Endothelial cell of umbilical vein (primary cell): ENCODE measurements at regions not wholly inside any gene's neighbourhood (a gene's known extent, or its start where the extent isn't known, plus 50 kb on each side); places are given as distances from the start of the nearest gene placed in this dataset.

ENCODE experiments used
- BruUV-seq: library from RNA; stranded (reverse); fragments of 400-500 nt; replicated peaks from 2 replicates; lab custom pipeline; 2021; lab: Mats Ljungman, UMichigan
- CTCF ChIA-PET: fragments of 300-600, 350-600 bp; sonication (Branson Sonifier 250); formaldehyde crosslinking; loops from one replicate; lab custom pipeline; 2021; ENCODE audit warnings: antibody characterized with exemption, inconsistent platforms; lab: Charles Lee
- POLR2A ChIA-PET: fragments of 300-600, 350-600 bp; sonication (Branson Sonifier 250); formaldehyde crosslinking; loops from one replicate; lab custom pipeline; 2021; ENCODE audit warnings: antibody characterized with exemption, inconsistent platforms; lab: Charles Lee
- DNase-seq: peaks from one replicate; pipeline ENCODE4 v3.0.0-alpha.2; 2011; ENCODE audit warnings: low read depth, low spot score
- FAIRE-seq: peaks from 2 replicates; lab custom pipeline; 2011; peaks lifted over from hg19 to GRCh38; lab: Jason Lieb, UNC
- H2AFZ ChIP-seq: 2 replicates; pipeline ENCODE4 v1.6.0; 2012; ENCODE audit warnings: low read depth, low read length, control low read depth, inconsistent platforms
- H3K27ac ChIP-seq: 2 replicates; pipeline ENCODE4 v1.5.1; 2011; ENCODE audit warnings: low read depth, mild to moderate bottlenecking, control low read depth, low read length, moderate library complexity; ENCODE audit not compliant: insufficient read depth
- H3K27me3 ChIP-seq, 2 experiments: 2 replicates each; pipeline versions ENCODE4 v1.6.0 to v1.6.1; 2011; ENCODE audit warnings: low read length in 2 of 2, mixed read lengths in 1 of 2; ENCODE audit not compliant: control insufficient read depth in 2 of 2, insufficient read depth in 2 of 2
- H3K36me3 ChIP-seq, 2 experiments: 2 replicates in 1 of 2; 3 replicates in 1 of 2; pipeline ENCODE4 v1.5.1; 2011; ENCODE audit warnings: low read length in 2 of 2, mild to moderate bottlenecking in 1 of 2, moderate library complexity in 1 of 2; ENCODE audit not compliant: control insufficient read depth in 2 of 2, insufficient read depth in 2 of 2; ENCODE audit errors: extremely low read depth in 1 of 2
- H3K4me1 ChIP-seq: 3 replicates; pipeline ENCODE4 v1.5.1; 2011; ENCODE audit warnings: mild to moderate bottlenecking, low read length; ENCODE audit not compliant: control insufficient read depth, insufficient read depth; ENCODE audit errors: extremely low read depth
- H3K4me2 ChIP-seq: 2 replicates; pipeline ENCODE4 v1.6.1; 2011; ENCODE audit warnings: low read length, control low read depth, mixed read lengths; ENCODE audit not compliant: insufficient read depth
- H3K4me3 ChIP-seq, 3 experiments: fragments of 200-600 bp in 1 of 3; sonication (generic), shearing (Covaris generic) in 1 of 3; replicated peaks in 1 of 3; 2 replicates each; pipeline ENCODE4 v1.5.1; 2011 to 2016; ENCODE audit warnings: control low read depth in 3 of 3, low read length in 3 of 3, mild to moderate bottlenecking in 2 of 3, inconsistent platforms in 1 of 3, low read depth in 1 of 3, moderate library complexity in 1 of 3; ENCODE audit not compliant: insufficient read depth in 1 of 3
- H3K79me2 ChIP-seq: 2 replicates; pipeline ENCODE4 v1.6.0; 2012; ENCODE audit warnings: low read length, inconsistent platforms; ENCODE audit not compliant: control insufficient read depth, insufficient read depth
- H3K9ac ChIP-seq: replicated peaks from 2 replicates; pipeline ENCODE3; 2011; ENCODE audit warnings: low read length, control low read depth; ENCODE audit not compliant: insufficient read depth; ENCODE audit errors: extremely low read depth
- H3K9me1 ChIP-seq: replicated peaks from 3 replicates; pipeline ENCODE4 v1.6.0; 2011; ENCODE audit warnings: mild to moderate bottlenecking, low read length; ENCODE audit not compliant: control insufficient read depth, insufficient read depth; ENCODE audit errors: extremely low read depth
- H3K9me3 ChIP-seq: replicated peaks from 2 replicates; pipeline ENCODE4 v1.5.1; 2012; ENCODE audit warnings: low read length, inconsistent platforms; ENCODE audit not compliant: control insufficient read depth, insufficient read depth
- H4K20me1 ChIP-seq: replicated peaks from 2 replicates; pipeline ENCODE3; 2011; ENCODE audit warnings: mild to moderate bottlenecking, low read length; ENCODE audit not compliant: control insufficient read depth, insufficient read depth; ENCODE audit errors: extremely low read depth
- POLR2A ChIP-seq: IDR thresholded peaks from 2 replicates; pipeline ENCODE4 v1.6.1; 2012; ENCODE audit warnings: low read depth, mild to moderate bottlenecking, control low read depth, low read length
- dilution Hi-C: fragments of 300-500 bp; cut with MboI; formaldehyde crosslinking; loops from one replicate; pipeline ENCODE4 v1.15.0; 2019; ENCODE audit warnings: low sequenced_read_pairs; ENCODE audit not compliant: extremely low pct_ligation_motif_present
- intact Hi-C: fragments of 100-400 bp; cut with micrococcal nuclease; formaldehyde crosslinking; loops from one replicate; pipeline ENCODE4 v1.10.0; 2022
- TF ChIP-seq, protein P1 (sequence below): IDR thresholded peaks from 2 replicates; pipeline ENCODE4 v1.6.1; 2011; ENCODE audit not compliant: insufficient read depth, insufficient read length
- TF ChIP-seq, protein P2 (sequence below), 2 donors: IDR thresholded peaks; 1 replicate in 1 of 2; 2 replicates in 1 of 2; pipeline ENCODE4 v1.5.1; 2011; ENCODE audit warnings: low read length in 2 of 2, mild to moderate bottlenecking in 2 of 2, moderate library complexity in 2 of 2, control low read depth in 1 of 2, inconsistent platforms in 1 of 2, low read depth in 1 of 2; ENCODE audit not compliant: insufficient read depth in 1 of 2; ENCODE audit errors: extremely low read depth in 1 of 2

DNA sequence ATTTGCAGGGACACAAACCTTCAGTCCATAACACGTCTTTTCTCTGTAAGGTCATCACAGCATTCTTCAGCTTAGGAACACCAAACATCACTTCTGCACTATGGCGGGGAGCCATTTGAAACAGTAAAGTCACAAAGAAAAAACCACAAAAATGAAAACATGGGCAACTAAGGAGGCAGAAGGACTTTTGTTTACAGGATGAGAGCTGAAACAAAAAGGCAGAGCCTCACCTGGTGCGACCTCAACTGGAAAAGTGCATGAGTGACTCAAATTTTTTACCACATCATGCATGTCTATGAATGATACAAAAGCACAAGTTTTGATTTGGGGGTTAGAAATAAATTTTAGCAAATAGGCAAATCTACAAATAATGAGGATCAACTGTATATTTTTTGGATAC, 68.2 kb upstream of the TNFAIP3 start:
- Histone ChIP-seq H3K27ac (no peak overlapping the region), H3K9me1 (no peaks in the 10 kb centered on the region), H2AFZ (no peak overlapping the region), H3K4me1 (no peaks in the 10 kb centered on the region), H3K9me3 (no peaks in the 10 kb centered on the region), H4K20me1 (no peaks in the 10 kb centered on the region), H3K4me2 (no peak overlapping the region), H3K36me3 (no peaks in the 10 kb centered on the region), H3K4me3 (no peak overlapping the region), H3K9ac (no peak overlapping the region), H3K79me2 (no peaks in the 10 kb centered on the region), H3K27me3 (no peaks in the 10 kb centered on the region)
- intact Hi-C loops (no loop called here), dilution Hi-C loops (no loop called here)
- CTCF ChIA-PET = interaction anchor here (0.9 to 4.7 kb wide), 20 partner anchors 10 to 208 kb away, joined by 3 to 50 read pairs (median 8); partner anchors contain the start of gene TNFAIP3
- no TSS peak for BruUV-seq
- FAIRE-seq (no peak), DNase-seq (no peak)
- TF ChIP-seq, protein P1, sequence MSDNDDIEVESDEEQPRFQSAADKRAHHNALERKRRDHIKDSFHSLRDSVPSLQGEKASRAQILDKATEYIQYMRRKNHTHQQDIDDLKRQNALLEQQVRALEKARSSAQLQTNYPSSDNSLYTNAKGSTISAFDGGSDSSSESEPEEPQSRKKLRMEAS = no peak
- POLR2A ChIA-PET = no interaction called here

DNA sequence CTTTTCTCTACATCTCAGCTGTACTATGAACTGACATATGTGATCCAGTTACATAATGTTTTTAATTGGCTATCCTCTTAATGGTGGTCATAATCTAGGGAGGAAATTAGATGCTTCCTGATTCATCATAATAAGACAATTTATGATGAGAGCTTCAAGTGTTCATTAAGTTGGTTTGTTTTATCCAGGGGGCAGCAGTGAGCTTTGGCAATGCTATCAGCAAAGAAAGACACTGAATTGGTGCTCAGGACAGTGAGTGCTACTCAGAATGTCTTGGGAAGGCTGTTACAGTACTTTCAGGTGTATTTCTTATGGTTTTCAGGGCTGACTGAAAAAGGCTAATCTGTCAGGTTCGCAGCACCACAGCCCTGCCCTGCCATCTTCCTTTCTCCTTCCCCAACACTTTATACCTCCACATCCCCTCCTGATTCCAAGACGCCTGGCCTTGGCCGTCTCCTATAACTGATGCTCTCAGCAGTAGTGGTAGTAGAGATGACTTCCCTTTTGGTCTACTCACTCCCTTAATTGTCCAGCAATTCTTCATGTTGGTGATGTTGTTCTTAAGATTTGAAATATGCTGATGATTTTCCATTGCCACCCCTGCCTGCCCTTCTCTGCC, 67.0 kb upstream of the TNFAIP3 start:
- no peaks in the 10 kb centered on the region for H3K9me3 ChIP-seq
- CTCF ChIA-PET = interaction anchor here (0.6 to 4.7 kb wide), 47 partner anchors 9 to 316 kb away, joined by 3 to 50 read pairs (median 5); partner anchors contain the start of gene TNFAIP3
- no peak for TF ChIP-seq POLR2A
- TF ChIP-seq, protein P2, sequence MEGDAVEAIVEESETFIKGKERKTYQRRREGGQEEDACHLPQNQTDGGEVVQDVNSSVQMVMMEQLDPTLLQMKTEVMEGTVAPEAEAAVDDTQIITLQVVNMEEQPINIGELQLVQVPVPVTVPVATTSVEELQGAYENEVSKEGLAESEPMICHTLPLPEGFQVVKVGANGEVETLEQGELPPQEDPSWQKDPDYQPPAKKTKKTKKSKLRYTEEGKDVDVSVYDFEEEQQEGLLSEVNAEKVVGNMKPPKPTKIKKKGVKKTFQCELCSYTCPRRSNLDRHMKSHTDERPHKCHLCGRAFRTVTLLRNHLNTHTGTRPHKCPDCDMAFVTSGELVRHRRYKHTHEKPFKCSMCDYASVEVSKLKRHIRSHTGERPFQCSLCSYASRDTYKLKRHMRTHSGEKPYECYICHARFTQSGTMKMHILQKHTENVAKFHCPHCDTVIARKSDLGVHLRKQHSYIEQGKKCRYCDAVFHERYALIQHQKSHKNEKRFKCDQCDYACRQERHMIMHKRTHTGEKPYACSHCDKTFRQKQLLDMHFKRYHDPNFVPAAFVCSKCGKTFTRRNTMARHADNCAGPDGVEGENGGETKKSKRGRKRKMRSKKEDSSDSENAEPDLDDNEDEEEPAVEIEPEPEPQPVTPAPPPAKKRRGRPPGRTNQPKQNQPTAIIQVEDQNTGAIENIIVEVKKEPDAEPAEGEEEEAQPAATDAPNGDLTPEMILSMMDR (IDR thresholded peaks at IDR 0.05; ENCODE audit: extremely low read depth in 1 of 2, insufficient read depth in 1 of 2, low read depth in 1 of 2, low read length in 2 of 2) = peak; percentile 53 to 66
- no TSS peak for BruUV-seq
- H3K79me2 ChIP-seq = no peaks in the 10 kb centered on the region
- H3K27ac ChIP-seq = no peak overlapping the region
- intact Hi-C loops (loop anchor here (1.0 to 5.0 kb wide), 5 partner anchors 67 to 202 kb away; partner anchors contain the start of gene TNFAIP3), dilution Hi-C loops (no loop called here)
- no peak overlapping the region for H3K9ac ChIP-seq
- H2AFZ ChIP-seq = no peak overlapping the region
- H3K36me3 ChIP-seq = no peaks in the 10 kb centered on the region
- H3K4me1 ChIP-seq = no peaks in the 10 kb centered on the region
- H4K20me1 ChIP-seq = no peaks in the 10 kb centered on the region
- H3K4me3 ChIP-seq = no peak overlapping the region
- H3K27me3 ChIP-seq = no peaks in the 10 kb centered on the region
- H3K9me1 ChIP-seq = no peaks in the 10 kb centered on the region
- POLR2A ChIA-PET = no interaction called here
- peak; percentile 68 for DNase-seq
- H3K4me2 ChIP-seq = no peak overlapping the region
- FAIRE-seq = peak; percentile 75
